Astrocyte of the spinal cord (primary cell): ENCODE measurements at regions not wholly inside any gene's neighbourhood (a gene's known extent, or its start where the extent isn't known, plus 50 kb on each side); places are given as distances from the start of the nearest gene placed in this dataset.
A peak's percentile ranks its signal among the peaks of the same experiment; 100 is the strongest.

Experiments
- DNase-seq: peaks from one replicate; pipeline ENCODE4 v3.0.0; 2011; ENCODE audit warnings: low read depth, low spot score
- H3K4me3 ChIP-seq: 2 replicates; pipeline ENCODE4 v1.5.1; 2011; ENCODE audit warnings: low read depth, mild to moderate bottlenecking, low read length, moderate library complexity
- in situ Hi-C: cut with HindIII; loops from 2 replicates; pipeline ENCODE4 v1.10.0; 2017; ENCODE audit warnings: low sequenced_read_pairs
- TF ChIP-seq, protein P1 (sequence below): IDR thresholded peaks from 2 replicates; pipeline ENCODE4 v1.5.1; 2012; ENCODE audit warnings: low read depth, mild to moderate bottlenecking, low read length, inconsistent platforms

DNA sequence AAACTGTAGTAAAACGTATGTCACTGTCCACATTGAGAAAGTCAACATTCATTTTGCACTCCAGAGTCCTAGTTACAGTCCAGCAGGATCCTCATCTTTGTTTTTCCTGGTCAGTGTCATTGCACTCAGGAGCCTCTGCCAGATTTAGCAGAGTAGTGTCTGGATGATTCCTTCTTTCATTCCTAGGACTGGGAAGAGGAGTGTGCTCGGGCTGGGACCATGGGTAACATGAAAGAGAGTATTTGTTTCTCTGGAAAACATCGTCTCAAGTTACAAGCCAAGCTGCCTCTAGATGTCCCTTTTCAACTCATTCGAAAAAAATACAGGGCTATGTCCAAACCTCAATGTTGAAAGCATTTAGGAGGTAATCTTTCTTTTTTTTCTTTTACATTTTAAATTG is 69.9 kb upstream of the TNIP3 start:
- no peak overlapping the region for H3K4me3 ChIP-seq
- in situ Hi-C loops = no loop called here
- DNase-seq = no peak
- TF ChIP-seq, protein P1, sequence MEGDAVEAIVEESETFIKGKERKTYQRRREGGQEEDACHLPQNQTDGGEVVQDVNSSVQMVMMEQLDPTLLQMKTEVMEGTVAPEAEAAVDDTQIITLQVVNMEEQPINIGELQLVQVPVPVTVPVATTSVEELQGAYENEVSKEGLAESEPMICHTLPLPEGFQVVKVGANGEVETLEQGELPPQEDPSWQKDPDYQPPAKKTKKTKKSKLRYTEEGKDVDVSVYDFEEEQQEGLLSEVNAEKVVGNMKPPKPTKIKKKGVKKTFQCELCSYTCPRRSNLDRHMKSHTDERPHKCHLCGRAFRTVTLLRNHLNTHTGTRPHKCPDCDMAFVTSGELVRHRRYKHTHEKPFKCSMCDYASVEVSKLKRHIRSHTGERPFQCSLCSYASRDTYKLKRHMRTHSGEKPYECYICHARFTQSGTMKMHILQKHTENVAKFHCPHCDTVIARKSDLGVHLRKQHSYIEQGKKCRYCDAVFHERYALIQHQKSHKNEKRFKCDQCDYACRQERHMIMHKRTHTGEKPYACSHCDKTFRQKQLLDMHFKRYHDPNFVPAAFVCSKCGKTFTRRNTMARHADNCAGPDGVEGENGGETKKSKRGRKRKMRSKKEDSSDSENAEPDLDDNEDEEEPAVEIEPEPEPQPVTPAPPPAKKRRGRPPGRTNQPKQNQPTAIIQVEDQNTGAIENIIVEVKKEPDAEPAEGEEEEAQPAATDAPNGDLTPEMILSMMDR = no peak

DNA sequence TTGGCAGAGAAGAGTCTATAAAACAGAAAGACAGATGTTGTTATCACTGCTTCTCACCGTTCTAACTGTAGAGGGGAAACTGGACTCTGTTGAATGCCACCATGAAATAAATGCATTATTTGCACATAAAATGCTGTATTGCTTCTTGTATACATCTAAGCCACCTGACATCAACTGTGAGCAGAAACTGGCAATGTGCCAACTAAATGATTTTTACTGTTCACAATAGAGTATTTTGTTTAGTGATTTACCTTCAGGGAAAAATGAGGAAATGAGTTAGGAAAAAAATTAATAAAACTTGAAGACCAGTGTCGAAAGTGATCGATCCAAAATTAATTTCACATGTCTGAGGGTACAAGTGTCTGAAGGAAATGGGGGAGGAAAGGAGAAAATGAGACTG is 65.9 kb upstream of the TNIP3 start:
- DNase-seq = no peak
- in situ Hi-C loops = no loop called here
- TF ChIP-seq, protein P1 = no peak
- H3K4me3 ChIP-seq = no peak overlapping the region

DNA sequence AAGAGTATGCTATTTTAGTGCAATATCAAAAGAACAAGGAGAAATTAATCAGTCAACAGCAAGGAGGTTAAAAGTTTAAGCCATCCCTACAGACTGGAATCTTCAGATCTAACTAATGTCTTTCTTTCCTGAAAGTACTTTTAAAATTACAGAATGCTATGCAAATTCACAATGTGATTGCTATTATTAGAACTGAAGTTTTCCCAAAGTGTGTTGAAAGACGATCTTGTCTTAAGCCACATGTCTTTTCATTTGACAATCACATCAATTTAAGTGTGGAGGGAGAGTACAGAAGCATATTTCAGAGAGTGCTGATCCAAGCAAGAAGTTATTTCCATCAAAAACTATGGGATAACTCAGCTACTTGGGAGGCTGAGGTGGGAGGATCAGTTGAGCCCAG is 64.7 kb upstream of the TNIP3 start:
- DNase-seq = no peak
- no peak overlapping the region for H3K4me3 ChIP-seq
- TF ChIP-seq, protein P1 = no peak
- in situ Hi-C loops = no loop called here

DNA sequence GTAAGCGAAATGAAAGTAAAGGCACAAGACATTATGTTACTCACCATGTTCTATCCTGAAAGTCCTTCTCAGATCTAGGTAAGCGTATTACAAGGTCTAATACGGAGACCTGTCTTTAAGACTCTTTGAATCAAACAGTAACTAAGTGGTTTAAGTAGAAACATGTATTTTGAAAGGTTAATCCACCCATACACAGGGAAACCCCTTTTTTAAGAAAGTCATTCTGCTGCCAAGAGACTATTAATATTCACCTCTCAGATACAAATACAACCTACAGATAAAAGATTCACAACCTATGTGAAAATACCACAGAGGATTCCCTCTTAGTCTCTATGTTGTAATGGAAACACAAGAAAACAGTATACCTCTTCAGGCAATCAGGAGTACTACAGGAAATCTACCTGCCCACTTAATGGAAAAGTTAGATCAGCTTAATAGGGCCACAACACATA is 63.2 kb upstream of the TNIP3 start:
- TF ChIP-seq, protein P1 = peak; percentile 1
- in situ Hi-C loops = no loop called here
- no peak overlapping the region for H3K4me3 ChIP-seq
- no peak for DNase-seq

DNA sequence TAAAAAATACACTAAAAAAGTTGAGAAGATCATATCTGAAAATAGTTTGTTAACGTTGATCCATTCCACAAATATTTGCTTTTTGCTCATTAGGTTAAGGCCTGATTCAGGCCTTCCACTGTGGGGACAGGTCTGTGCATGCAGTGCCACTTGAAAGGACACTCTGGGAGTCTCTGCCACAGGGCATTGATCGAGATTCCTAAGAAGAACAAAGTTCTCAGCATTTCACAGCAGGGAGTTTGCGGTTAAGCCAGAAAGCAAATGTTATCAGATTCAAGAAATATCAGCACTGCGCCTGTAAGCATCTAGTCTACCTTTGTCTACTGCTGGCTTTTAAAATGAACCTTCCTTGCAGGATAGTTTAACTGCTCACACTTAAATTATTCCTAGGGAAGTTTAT is 62.2 kb upstream of the TNIP3 start:
- DNase-seq = peak; percentile 10
- TF ChIP-seq, protein P1 = no peak
- no peak overlapping the region for H3K4me3 ChIP-seq
- in situ Hi-C loops = no loop called here

DNA sequence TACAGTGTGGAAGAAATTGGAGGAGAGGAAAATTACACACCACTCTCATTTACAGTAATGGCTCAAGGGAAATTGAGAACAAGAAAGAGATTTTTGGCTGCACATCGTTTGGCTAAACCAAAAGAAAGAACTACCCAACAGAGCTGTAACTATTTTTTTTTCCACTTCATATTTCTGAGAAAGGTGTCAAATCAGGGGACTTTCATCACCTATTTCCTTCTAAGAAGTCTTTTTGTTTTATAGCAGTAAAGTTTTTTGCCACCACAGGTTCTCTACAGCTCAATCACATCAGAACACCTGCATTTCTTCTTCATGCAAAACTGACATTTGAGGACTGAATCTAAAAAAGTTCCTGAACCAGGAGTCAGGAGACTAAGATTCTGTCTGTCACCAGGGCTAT is 57.5 kb upstream of the TNIP3 start:
- H3K4me3 ChIP-seq = no peak overlapping the region
- TF ChIP-seq, protein P1 = no peak
- in situ Hi-C loops = no loop called here

DNA sequence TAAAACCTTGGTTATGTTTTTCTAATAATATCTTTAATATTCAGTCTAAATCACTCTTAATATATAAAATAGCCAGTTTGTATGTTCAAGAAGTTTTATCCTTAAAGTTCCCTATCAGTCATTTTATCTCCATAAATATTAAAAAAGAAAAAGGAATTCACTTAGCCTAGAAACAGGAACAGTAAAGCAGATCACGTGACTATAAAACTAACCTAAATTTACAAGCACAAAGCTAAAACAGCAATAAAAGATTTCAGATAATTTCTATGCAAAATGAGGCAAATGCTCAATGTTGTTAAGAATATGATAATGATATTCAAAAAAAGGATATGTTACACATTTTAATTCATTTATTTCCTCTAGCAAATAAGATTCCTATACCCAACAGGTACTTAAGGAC is 57.1 kb upstream of the TNIP3 start:
- no peak for DNase-seq
- in situ Hi-C loops = no loop called here
- TF ChIP-seq, protein P1 = no peak
- H3K4me3 ChIP-seq = no peak overlapping the region

More for the DNA sequence above, 57.5 kb upstream of the TNIP3 start:
- no peak for DNase-seq
